Stimulated activated effector memory CD8-positive, alpha-beta T cell treated with anti-CD3 and anti-CD28 coated beads, Interleukin-12 subunit alpha, Interleukin-12 subunit beta, amount 100 ng/mL, for 72 hours (primary cell): ENCODE measurements at regions not wholly inside any gene's neighbourhood (a gene's known extent, or its start where the extent isn't known, plus 50 kb on each side); places are given as distances from the start of the nearest gene placed in this dataset.

Experiments used
- ATAC-seq: fragments of 150-1000 bp; cut with Tn5 transposase; 2 replicates; pipeline ENCODE4 v1.10.0; 2021
- DNase-seq, 2 donors: peaks; one replicate each; pipeline ENCODE4 v3.0.0; 2021 to 2022; ENCODE audit warnings: low spot score in 2 of 2
- H3K27ac Mint-ChIP-seq: one replicate; pipeline ENCODE4 v1.8.0; 2022; ENCODE audit warnings: mild to moderate bottlenecking, mixed read lengths
- H3K36me3 Mint-ChIP-seq: one replicate; pipeline ENCODE4 v1.8.0; 2022; ENCODE audit warnings: mild to moderate bottlenecking, mixed read lengths
- H3K4me1 Mint-ChIP-seq: one replicate; pipeline ENCODE4 v1.8.0; 2022; ENCODE audit warnings: mixed read lengths
- H3K4me3 Mint-ChIP-seq: one replicate; pipeline ENCODE4 v1.8.0; 2022; ENCODE audit warnings: mild to moderate bottlenecking, mixed read lengths
- H3K9me3 Mint-ChIP-seq: one replicate; pipeline ENCODE4 v1.8.0; 2022; ENCODE audit warnings: mixed read lengths

DNA sequence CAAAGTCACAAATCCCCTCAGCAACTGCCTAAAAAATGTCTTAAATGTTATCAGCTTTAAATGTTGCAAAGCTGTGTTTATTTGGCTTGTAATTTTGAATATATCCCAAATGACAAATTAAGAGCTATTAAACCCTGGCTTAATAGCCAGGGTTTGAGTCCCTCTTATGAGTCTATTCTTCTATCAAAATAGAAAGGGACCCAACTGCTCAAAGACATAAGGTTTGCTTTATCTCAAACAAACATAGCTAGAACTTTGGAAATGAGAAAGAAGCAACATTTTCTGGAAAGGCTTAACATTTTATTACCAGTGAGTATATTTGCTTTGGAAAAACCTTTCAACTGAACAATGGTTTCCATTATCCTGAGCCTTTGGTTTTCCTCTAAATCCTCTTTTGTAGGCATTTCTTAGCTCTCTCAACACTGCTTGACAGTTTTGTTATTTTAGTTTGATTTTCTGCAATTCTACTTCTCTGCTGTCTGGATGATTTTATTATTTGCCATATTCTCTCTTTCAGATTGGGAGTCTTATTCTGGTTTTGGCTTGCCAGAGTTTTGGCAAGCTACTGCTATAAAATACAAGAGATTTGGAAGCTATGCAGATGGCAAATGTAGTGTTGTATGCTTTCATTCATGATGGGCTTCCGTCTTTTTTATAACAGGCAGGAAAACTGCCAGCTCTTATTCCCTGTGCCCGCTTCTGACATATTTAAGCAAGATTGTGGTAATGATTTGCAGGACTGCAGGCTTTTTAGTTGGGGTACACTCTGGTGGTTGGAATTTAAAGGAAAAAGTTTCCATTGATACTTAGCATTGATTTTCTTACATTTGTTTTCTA, 734.9 kb downstream of the DTWD2 start:
- no peak overlapping the region for H3K4me3 Mint-ChIP-seq
- H3K27ac Mint-ChIP-seq, result no peak overlapping the region
- no peaks in the 10 kb centered on the region for H3K4me1 Mint-ChIP-seq
- DNase-seq (no peak), ATAC-seq (no peak)
- H3K9me3 Mint-ChIP-seq, result peaks cover 20% of the 10 kb centered on the region
- H3K36me3 Mint-ChIP-seq, result no peaks in the 10 kb centered on the region

DNA sequence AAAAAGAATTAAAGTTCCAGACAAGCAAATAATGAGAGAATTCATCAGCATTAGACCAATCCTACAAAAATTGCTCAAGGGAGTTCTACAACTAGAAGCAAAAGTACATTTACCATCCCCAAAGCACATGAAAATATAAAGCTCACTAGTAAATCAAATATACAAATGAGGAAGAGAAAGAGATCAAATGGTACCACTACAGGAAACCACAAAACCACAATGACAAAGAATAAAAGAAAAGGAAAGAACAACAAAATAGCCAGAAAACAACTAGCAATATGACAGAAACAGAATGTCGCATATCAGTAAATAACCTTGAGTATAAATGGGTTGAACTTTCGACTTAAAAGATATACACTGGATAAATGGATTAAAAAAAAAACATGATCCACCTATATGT, 739.0 kb downstream of the DTWD2 start:
- no peak for ATAC-seq
- Mint-ChIP-seq H3K36me3 (no peaks in the 10 kb centered on the region), H3K4me3 (no peak overlapping the region), H3K9me3 (peaks cover 25% of the 10 kb centered on the region), H3K27ac (no peak overlapping the region), H3K4me1 (no peaks in the 10 kb centered on the region)
- no peak for DNase-seq

DNA sequence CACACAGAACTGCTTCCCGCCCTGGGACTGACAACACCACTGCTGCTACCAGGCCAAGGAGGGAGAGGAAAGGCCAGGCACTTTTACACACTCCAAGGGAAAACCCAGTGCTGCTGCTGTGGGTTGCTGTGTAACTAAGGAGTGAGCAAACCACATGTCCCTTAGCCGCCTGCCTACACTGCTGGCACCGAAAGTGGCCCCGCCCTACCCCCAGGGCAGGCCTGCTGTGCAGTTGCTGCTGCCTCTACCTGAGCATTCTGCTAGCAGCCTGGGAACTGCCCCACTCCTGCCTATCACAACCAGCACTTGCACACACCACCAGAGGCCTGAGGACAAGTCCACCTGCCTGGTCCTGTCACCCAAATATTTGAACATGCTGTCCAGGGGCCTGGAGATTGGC, 740.9 kb downstream of the DTWD2 start:
- Mint-ChIP-seq H3K4me1 (no peaks in the 10 kb centered on the region), H3K27ac (no peak overlapping the region)
- no peak for DNase-seq

DNA sequence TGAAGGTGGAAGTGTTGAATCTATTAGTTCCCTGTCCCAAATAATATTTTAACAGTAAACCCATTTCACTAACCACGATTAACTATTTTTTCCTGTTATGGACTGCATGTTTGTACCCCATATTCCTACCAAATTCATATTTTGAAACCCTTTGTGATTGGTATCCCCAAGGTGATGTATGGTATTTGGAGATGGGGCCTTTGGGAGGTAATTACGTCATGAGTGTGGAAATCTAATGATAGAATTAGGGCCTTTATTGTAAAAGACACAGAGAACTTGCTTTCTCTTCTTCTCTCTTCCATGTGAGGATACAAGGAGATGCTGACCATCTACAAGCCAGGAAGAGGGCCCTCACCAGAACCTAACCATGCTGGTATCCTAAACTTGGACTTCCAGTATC, 744.7 kb downstream of the DTWD2 start:
- no peaks in the 10 kb centered on the region for H3K36me3 Mint-ChIP-seq
- no peaks in the 10 kb centered on the region for H3K4me1 Mint-ChIP-seq
- ATAC-seq (no peak), DNase-seq (no peak)
- H3K4me3 Mint-ChIP-seq, result no peak overlapping the region
- peaks cover 21% of the 10 kb centered on the region for H3K9me3 Mint-ChIP-seq
- no peak overlapping the region for H3K27ac Mint-ChIP-seq

More for the DNA sequence above, 740.9 kb downstream of the DTWD2 start:
- Mint-ChIP-seq H3K36me3 (no peaks in the 10 kb centered on the region), H3K4me3 (no peak overlapping the region), H3K9me3 (peaks cover 25% of the 10 kb centered on the region)
- no peak for ATAC-seq

DNA sequence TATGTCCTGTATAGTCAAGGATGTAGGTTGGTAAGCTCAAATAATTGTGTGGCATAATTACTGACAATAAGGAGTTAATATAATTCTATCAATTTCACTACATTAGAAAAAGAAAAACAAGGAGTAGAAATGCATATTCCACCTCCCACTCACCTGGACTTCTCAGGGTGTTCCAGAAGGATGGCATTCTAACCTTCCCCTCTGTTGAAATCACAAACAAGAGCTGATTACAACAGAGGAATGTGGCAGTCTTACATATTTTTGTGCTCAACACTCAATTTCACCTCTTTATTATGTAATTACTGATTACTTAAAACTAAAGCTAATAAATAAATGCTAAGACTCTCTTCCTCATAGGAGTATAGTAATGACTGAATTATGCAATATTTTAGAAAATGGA, 745.3 kb downstream of the DTWD2 start:
- H3K36me3 Mint-ChIP-seq, result no peaks in the 10 kb centered on the region
- H3K27ac Mint-ChIP-seq, result no peak overlapping the region
- H3K4me3 Mint-ChIP-seq, result no peak overlapping the region
- H3K4me1 Mint-ChIP-seq, result no peaks in the 10 kb centered on the region
- no peak for DNase-seq
- ATAC-seq, result no peak
- H3K9me3 Mint-ChIP-seq, result peaks cover 15% of the 10 kb centered on the region

DNA sequence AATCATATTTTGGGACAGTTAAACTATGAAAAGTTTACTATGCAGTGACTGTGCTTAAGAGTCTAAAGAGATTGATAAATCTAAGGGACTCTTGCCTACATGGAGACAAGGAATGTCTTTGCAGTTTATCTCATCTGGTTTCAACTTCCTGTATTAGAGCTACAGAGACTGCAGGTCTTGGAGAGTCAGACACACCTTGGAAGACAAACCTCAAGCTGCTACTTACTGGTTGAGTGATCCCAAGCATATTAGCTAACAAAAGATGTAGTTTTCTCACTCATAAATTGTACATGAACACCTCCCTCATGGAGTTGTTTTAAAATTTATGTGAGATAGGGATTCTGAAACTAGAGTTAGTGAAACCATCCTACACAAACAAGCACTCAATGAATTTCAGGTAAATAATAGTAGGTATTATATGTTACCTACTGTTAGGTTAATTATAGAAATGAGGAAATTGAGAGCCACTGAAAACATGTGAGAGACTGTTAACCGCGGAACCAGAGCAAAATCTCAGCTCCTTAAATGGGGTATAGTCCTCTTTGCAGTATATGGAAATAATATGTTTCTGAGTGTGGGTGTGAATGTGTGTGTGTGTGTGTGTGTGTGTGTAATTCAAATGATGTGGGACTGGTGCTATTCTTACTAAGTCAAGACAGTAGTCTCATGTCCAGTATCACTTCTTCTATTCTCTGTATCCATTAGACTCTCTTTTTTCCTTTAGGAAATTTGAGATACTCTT, 752.1 kb downstream of the DTWD2 start:
- DNase-seq (no peak), ATAC-seq (no peak)
- no peak overlapping the region for H3K4me3 Mint-ChIP-seq
- no peaks in the 10 kb centered on the region for H3K36me3 Mint-ChIP-seq
- H3K4me1 Mint-ChIP-seq, result no peaks in the 10 kb centered on the region
- H3K27ac Mint-ChIP-seq, result no peak overlapping the region
- peaks cover 11% of the 10 kb centered on the region for H3K9me3 Mint-ChIP-seq

DNA sequence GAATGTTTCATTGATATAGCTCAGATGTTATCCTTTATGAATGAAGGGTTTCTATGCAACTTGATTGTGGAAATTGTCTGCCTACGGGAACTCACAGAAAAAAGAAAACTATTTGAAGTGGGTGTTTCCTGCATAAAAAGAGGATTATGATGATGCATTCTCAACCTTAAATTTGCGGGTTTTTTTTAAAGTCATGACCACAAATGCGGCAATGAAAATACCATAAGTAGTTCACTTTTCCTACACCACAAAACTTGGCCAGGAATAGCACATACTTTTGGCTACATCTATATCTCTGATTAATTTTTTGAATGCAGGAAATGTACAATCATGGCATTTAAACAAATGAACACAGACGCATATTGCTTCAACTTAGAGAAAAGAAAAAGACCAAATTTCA, 754.7 kb downstream of the DTWD2 start:
- H3K4me1 Mint-ChIP-seq, result no peaks in the 10 kb centered on the region
- no peaks in the 10 kb centered on the region for H3K36me3 Mint-ChIP-seq
- peaks cover 18% of the 10 kb centered on the region for H3K9me3 Mint-ChIP-seq
- no peak for ATAC-seq
- H3K27ac Mint-ChIP-seq, result no peak overlapping the region
- no peak for DNase-seq
- H3K4me3 Mint-ChIP-seq, result no peak overlapping the region

GRCh38 chr5:118228489-118228888, 759.9 kb downstream of the DTWD2 start:
- H3K4me1 Mint-ChIP-seq, result no peaks in the 10 kb centered on the region
- DNase-seq (no peak), ATAC-seq (no peak)
- no peak overlapping the region for H3K4me3 Mint-ChIP-seq
- H3K36me3 Mint-ChIP-seq, result no peaks in the 10 kb centered on the region
- H3K9me3 Mint-ChIP-seq, result peaks cover 18% of the 10 kb centered on the region
- H3K27ac Mint-ChIP-seq, result no peak overlapping the region

DNA sequence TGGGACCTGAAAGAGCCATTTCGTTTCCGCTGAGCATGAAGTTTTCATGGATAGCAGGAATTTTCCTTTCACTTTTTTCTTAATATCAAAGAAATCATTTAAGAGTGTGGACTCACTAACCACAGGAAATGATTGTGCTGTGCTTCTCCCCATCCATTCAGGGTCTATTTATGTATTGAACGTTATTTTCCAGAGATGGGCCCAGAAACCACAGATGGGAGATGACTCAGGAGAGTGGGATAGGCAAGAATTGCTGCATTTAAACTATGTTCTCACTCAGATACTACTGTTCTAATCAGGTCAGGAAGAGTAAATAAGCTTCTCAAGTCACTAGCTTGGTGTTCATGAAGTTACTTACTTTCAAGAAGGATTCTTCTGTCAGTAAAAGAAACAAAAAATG, 763.8 kb downstream of the DTWD2 start:
- Mint-ChIP-seq H3K36me3 (no peaks in the 10 kb centered on the region), H3K9me3 (peaks cover 6% of the 10 kb centered on the region), H3K4me1 (no peaks in the 10 kb centered on the region), H3K4me3 (no peak overlapping the region), H3K27ac (no peak overlapping the region)
- DNase-seq, result no peak
- no peak for ATAC-seq

DNA sequence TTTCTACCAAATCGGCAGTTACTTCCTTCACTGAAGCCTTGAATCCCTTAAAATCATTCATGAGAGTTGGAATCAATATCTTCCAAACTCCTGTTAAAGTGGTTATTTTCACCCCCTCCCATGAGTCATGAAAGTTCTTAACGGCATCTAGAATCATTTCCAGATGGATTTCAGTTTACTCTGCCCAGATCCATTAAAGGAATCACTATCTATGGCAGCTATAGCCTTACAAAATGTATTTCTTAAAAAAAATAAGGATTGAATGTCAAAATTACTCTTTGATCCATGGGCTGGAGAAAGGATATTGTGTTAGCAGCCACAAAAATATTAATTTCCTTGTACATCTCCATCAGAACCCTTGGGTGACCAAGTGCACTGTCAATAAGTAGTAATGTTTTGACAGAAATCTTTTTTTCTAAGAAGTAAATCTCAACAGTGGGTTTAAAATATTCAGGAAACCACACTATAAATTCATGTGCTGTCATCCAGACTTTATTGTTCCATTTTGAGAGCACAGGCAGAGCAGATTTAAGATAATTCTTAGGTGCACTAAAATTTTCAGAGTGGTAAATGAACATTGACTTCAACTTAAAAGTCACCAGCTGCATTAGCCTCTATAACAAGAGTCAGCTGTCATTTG, 767.7 kb downstream of the DTWD2 start:
- H3K4me3 Mint-ChIP-seq, result no peak overlapping the region
- no peak overlapping the region for H3K27ac Mint-ChIP-seq
- no peaks in the 10 kb centered on the region for H3K4me1 Mint-ChIP-seq
- peaks cover 5% of the 10 kb centered on the region for H3K9me3 Mint-ChIP-seq
- DNase-seq (no peak), ATAC-seq (no peak)
- H3K36me3 Mint-ChIP-seq, result no peaks in the 10 kb centered on the region

GRCh38 chr5:118211606-118212005, 776.7 kb downstream of the DTWD2 start:
- Mint-ChIP-seq H3K4me3 (no peak overlapping the region), H3K27ac (no peak overlapping the region), H3K36me3 (no peaks in the 10 kb centered on the region), H3K4me1 (no peaks in the 10 kb centered on the region), H3K9me3 (peaks cover 12% of the 10 kb centered on the region)
- DNase-seq (no peak), ATAC-seq (no peak)

DNA sequence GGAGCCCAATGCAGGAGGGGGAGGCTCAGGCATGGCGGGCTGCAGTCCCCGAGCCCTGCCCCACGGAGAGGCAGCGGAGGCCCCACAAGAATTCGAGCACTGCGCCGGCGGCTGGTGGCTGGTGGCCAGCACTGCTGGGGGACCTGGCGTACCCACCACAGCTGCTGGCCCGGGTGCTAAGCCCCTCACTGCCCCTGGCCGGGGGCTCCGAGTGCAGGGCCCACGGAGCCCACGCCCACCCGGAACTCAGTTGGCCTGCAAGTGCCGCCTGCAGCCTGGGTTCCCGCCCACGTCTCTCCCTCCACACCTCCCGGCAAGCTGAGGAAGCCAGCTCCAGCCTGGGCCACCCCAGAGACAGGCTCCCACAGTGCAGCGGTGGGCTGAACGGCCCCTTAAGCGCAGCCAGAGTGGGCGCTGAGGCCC, 780.3 kb downstream of the DTWD2 start:
- Mint-ChIP-seq H3K27ac (no peak overlapping the region), H3K36me3 (no peaks in the 10 kb centered on the region), H3K4me3 (no peak overlapping the region), H3K4me1 (no peaks in the 10 kb centered on the region), H3K9me3 (peaks cover 8% of the 10 kb centered on the region)
- DNase-seq, result no peak
- no peak for ATAC-seq

DNA sequence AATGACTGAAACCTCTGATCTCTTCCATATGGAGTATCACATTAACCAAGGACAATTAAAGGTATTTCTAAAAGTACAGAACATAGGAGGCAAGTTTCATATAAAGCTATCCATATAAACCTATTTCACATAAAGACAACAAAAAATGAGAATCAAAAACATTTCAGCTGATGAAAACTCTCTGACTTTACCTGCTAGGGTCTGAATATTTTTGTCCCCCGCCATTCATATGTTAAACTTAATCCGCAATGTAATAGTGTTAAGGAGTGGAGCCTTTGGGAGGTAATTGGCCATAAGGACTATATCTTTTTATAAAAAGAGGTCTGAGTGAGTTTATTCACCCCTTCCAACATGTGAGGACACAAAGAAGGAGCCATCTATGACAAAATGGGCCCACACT, 788.5 kb downstream of the DTWD2 start:
- no peaks in the 10 kb centered on the region for H3K36me3 Mint-ChIP-seq
- ATAC-seq, result no peak
- H3K9me3 Mint-ChIP-seq, result peaks cover 14% of the 10 kb centered on the region
- H3K27ac Mint-ChIP-seq, result no peak overlapping the region
- H3K4me3 Mint-ChIP-seq, result no peak overlapping the region
- DNase-seq, result no peak
- no peaks in the 10 kb centered on the region for H3K4me1 Mint-ChIP-seq

- peaks cover 16% of the 10 kb centered on the region for H3K9me3 Mint-ChIP-seq
- no peaks in the 10 kb centered on the region for H3K36me3 Mint-ChIP-seq
- H3K4me3 Mint-ChIP-seq, result no peak overlapping the region
- DNase-seq, result no peak
- no peak overlapping the region for H3K27ac Mint-ChIP-seq
- ATAC-seq, result no peak
- no peaks in the 10 kb centered on the region for H3K4me1 Mint-ChIP-seq
Observed at GRCh38 chr5:118196229-118196628, 792.1 kb downstream of the DTWD2 start.

GRCh38 chr5:118195211-118195610, 793.1 kb downstream of the DTWD2 start:
- DNase-seq (no peak), ATAC-seq (no peak)
- no peak overlapping the region for H3K4me3 Mint-ChIP-seq
- H3K9me3 Mint-ChIP-seq, result peaks cover 16% of the 10 kb centered on the region
- no peak overlapping the region for H3K27ac Mint-ChIP-seq
- no peaks in the 10 kb centered on the region for H3K36me3 Mint-ChIP-seq
- no peaks in the 10 kb centered on the region for H3K4me1 Mint-ChIP-seq
